HG02763 (cell line): ENCODE measurements at regions not wholly inside any gene's neighbourhood (a gene's known extent, or its start where the extent isn't known, plus 50 kb on each side); places are given as distances from the start of the nearest gene placed in this dataset.

Experiments used
- ATAC-seq: cut with Tn5 transposase; IDR thresholded peaks from one replicate; pipeline ENCODE4 v1.9.1; 2021; ENCODE audit warnings: mild to moderate bottlenecking, moderate library complexity; ENCODE audit not compliant: unreplicated experiment

DNA sequence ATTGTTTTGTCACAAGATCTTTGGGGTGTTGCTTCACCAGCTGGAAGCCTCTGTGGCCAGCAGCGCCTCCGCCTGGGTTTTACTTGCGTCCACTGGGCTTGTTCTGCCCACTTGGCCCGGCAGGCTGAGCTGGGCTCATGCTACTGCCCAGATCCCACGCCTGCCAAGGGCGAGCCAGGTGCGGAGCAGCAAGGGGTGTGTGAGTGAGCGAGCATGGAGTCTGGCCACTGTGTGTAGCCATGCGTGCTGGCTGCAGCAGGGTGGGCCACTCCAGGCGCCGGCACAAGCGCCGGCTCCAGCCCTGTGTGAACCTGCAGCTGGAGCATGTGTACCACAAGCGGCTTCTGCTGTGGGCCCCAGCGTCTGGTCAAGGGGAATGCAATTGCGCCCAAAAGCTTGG, 416.5 kb upstream of the RGMA start:
- ATAC-seq: no peak

DNA sequence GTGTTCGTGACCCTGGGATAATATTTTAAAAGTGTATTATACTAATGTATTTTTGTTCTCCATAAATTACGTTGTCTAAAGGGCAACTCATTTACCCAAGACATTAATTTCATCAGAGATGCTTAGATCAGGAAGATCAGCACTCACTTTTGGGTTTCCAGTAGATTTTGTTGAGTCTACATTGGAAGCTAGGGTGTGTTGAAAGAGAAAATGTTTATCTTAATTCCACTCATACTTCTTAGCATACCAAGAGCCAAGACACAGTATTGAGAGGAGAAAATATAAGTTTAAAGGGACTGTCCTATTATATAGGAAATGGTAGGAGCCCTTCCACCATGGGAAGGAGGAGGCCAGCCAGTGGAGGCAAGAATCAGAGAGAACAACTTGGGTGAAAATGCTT, 412.9 kb upstream of the RGMA start:
- ATAC-seq: no peak

DNA sequence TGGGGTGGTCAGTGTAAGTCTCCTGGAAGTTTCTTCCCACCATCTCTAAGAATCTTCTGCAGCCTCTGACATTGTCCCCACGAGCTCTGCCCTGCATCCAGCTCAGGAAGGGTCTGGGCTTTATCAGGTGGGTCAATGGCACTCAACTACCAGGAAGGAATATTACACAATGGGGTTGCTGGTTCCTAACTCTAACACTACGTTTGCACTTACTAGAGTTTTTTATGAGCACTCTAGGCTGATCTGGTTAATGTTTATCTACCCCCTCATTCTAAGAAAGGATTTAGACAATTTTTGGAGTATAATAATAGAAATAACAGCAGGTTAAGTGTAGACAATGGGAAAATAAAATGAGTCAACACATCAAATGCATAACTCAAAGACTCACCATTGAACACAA, 411.1 kb upstream of the RGMA start:
- ATAC-seq: no peak

DNA sequence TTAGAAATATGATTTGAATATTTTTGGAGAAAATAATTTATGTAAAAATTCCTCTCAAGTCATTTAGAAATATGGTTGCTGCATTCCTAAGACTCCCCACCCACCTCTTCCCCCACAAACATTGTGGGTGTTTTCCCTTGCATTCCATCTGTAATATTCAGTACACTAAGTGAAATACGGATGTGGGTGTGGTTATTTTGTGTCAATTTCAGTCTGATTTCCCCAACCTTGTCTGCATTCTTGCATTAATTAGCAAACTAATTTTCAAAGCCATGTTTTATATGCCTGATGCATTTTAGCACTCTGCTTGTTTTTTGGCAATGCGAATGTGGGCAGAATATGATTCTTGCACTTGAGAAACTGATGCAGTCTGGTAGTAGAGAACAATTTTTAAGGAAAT, 408.3 kb upstream of the RGMA start:
- no peak for ATAC-seq

DNA sequence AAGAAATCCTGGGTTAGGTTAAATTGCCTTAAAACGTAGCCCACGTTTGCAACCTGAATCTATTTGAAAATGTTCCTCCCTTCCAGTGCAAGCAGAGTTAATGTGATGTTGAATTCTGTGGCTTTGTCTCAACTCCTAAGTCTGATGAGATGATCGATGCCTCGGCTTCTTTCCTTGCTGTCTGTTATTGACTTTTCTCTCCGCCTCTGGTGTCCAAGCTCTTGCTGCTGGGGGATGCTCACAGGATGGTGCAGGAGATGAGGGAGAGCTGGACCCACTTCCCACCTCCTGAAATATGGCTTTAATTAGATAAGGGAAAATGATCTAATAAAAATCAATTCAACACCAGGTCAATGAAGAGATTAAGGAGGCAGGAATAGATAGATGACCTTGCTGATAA, 407.9 kb upstream of the RGMA start:
- no peak for ATAC-seq

DNA sequence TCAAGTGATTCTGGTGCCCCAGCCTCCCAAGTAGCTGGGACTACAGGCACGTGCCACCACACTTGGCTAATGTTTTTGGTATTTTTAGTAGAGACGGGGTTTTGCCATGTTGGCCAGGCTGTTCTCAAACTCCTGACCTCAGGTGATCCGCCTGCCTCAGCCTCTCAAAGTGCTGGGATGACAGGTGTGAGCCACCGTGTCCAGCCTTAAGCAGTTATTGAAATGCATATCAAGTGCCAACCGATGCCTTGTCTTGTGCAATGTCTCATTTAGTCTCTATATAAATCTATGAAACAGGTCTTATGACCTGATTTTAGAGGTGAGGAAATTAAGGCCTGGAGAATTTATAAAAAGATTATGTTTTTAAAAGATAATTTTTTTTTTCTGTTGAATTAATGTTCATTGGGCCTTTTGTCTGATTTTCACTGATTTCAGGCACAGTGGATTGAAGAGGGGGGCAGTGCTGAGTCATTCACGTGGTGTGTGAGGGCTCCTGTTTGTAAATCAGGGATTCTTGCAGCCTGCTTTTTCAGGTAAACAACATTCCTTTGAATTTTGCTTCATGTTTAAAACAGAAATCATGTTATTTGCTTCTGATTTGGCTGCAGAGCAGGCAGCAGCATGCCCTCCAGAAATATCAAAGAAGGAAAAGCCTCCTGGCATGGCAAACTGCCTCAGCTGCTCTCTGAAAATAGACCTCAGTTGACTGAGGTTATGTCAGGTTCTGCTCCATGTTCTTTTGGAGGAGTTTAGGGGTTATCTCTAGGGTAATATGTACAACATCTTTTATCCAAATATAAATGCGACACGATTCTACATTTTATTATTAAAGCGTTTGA, 407.0 kb upstream of the RGMA start:
- no peak for ATAC-seq

DNA sequence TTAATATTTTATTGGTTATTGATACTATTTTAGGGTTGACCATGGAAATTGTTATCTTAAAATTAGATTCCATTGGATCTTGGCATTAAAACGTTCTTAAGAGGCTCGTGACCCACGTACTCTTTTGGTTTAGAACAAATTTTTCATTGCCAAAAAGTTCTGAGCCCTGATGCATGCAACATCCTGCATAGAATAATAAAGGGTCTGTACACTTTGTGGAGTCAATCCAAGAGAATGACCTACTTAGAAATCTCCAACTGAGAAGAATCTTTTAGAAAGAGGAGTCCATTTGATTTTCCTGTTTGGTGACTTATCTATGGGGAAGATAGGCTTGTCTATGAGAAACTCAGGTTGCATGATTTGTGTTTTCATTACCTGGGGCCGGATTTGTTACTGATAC, 404.2 kb upstream of the RGMA start:
- ATAC-seq: no peak

DNA sequence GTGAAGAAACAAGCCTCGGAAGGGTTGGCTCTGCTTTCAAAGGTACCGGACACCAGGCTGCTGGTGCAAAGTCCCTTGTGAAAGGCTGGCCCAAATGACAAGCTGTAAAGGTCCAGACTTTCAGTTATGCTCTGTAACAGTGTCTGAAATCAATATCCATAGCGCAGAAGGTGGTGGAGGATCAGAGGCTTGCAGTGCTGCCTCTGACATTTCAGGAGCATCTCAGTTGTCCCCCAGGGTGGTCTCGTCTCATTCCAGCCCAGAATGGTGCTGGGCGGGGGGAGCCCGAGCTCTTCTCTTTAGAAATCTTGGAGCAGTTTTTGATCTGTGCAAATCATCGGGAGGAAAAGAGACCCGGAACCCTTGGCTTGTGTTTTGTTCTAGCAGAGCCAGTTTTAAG, 402.3 kb upstream of the RGMA start:
- ATAC-seq: no peak

DNA sequence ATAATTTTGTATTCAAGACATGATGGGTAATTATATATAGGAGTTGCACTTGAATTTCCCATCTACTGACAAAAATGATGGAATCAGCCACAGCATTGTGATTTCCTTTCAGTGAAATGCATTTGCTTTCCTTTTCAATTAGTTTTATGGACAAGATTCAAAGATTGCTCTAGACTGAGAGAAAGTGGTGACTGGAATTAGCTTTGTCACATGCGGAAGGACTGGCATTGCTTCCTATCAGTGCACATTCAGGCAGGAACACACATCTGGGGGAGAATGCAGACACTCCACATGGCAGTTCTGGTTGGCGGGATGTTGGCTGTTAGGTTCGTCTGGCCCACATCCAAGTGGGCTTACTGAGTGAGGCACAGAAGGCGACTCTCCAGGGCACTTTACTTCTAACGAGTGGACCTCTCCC, 399.3 kb upstream of the RGMA start:
- no peak for ATAC-seq

DNA sequence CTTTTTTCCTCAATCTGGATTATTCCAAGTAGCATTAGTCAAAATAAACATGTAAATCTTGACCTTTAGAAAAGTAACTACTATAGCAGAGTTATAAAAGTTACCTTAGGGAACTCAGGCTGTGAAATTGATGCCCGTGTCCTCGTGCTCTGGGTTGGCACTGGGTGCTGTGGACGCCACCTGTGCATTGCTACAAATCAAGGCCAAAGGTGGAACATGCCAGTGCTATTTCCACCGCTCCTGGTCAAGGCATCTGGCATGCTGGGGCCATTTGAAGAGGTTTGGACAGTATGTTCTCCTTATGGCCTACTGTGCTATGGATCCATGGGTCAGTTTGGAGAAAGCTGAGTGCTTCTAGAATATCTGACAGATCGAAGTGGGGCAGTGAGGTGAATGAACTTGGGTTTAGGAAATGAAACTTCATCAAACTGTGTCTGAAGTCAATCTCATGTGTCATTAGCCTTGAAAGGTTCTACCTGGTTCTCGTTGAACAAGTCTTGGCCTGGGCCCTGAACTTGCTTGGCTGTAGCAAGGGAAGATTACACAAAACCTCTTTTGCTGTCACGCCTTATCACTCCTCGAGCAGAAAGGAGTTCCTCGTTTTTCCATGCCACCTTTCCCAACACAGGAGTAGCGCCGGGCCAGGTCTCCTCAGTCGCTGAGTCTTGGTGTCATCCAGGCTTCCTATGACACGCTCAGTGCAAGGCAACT, 397.6 kb upstream of the RGMA start:
- no peak for ATAC-seq

DNA sequence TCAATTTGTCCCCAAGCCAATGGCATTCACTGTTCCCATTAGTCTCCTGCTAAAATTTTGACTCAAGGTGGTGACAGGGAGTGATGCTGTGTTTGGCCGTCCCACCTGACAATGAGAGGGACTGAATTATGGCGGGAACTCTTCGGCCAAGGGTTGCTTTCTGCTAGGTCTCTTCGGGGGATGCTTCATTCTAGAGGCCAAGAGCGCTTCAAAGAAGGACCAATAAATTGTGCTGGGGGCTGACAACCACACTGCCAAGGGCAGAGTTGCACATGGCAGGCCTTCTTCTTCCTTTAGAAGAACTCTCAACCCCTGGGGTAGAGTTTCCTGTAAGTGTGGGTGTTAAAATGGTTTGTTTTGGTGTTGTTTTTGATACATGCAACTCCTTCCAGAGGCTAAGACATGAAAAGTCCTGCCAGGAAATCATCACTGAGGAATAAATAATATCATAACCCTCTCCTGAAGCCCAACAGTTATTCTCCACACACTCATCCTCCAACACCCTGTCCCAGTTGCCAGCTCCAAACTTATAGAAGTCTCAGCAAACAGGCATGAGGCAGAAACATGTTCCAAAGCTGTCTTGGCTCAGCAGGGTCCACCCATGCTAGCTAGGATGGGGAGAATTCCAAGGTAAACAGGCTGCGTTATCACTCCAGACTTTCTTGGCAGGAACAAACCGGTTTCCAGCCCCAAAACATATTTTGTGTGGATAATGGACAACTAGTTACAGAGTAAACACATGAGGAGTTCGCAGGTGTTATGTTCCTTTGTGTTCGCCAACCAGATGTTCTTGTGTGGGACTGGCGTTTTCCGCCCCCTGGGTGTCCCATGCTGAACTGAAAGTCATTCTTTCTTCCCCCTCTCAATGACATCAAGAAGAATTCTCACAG, 396.7 kb upstream of the RGMA start:
- ATAC-seq: no peak

DNA sequence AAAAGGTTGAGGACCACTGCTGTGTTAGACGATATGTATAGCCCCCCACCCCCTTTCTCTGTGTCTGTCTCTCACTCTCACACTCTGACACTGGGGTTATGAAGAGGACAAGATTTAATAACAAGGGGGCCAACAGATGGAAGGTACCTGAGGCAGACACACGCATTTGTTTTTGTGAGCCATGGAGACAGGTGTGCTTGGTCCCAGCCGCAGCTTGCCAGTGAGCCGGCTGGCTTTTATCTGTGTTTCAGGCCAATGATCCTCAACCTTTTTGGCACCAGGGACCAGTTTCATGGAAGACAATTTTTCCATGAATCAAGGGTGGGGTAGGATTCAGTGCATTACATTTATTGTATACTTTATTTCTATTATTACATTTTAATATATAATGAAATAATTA, 394.9 kb upstream of the RGMA start:
- ATAC-seq: no peak

DNA sequence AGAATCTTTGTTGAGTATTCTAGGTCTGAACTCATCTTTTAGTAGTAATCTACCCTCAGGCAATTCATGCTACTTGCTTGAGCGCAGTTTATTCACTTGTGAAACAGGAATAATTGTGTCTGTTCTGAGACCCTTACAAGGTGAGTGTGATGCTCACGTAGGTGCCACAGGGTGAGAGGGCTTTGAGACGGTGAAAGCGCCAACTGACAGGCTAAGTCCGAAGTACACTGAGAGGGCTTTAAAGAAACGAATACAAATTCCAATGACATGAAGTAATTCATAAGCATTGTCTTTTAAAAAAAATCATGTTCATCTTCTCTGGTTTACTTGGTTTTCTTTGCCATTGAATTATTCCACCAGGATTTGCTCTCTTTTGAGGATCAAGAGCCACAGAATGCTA, 393.7 kb upstream of the RGMA start:
- ATAC-seq: no peak

DNA sequence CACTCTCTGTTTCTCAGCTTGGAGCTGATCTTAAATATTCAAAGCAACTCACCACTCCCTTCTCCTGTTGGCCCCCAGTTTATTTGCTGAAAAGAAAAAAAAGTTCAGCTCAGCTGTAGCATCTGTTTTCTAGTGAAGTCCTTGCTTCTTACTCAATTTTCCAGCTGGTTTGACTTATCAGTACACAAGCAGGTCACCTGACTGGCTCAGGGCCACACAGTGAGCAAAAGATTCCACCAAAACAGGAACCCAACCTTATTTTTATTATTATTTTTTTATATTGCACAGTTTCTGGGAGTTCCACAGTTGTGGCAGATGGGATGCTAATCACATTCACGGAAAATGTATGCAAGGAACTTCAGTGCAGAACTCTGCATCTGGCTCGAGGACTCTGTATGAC, 390.7 kb upstream of the RGMA start:
- no peak for ATAC-seq

DNA sequence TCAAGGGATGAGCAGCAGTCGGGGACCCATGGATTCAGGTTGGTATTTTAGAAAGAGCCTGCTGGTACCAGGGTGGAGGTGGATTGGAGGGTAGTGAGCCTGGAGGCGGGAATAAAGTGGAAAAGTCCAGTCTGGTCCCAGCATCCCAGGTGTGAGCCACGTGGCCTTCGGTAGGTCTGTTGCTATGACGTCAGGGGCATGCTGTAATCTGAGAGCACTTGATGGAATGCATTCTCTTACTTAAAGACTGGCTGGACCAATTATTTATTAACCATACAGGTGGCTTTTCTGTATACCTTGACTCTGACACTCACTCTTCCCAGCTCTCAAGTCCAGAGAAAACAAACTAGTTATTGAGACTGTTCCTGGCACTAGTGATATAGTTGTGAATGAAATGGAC, 389.9 kb upstream of the RGMA start:
- no peak for ATAC-seq

DNA sequence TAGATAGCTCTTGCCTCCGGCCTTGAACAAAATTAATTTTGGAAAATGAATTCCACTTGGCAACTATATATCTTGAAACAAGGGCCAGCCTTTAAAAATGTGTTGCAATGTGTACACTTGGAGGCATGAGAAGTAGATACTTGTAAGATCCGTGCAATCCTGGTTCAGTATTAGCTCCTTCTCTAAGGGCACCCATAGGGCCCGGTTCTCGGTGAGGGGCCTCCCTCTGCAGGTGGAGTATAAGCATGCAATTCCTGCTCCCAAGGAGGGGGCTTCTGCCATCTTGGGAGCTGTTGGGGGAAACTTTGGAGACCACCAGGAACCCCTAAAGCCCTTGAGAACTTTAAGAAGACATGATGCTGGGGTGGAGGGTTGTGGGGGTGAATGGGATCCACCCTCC, 388.7 kb upstream of the RGMA start:
- ATAC-seq: no peak

DNA sequence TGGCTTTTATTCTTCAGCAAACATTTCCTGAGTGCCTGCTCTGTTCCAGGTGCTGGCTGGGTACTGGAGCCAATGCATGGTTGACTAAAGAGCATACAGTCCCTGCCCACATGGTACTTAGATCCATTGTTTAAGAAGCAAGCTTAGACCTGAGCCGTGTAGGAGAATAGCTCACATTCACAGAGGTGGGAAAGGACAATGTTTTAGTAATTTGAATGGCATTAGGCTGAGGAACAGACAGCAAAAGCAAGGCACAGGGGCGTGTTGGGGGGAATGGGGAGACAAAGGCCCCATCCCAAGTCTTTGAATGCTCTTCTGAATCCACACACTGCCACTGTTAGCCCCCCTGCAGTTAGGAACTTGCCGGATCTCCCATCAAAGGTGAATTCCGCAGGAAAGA, 388.2 kb upstream of the RGMA start:
- ATAC-seq: no peak

DNA sequence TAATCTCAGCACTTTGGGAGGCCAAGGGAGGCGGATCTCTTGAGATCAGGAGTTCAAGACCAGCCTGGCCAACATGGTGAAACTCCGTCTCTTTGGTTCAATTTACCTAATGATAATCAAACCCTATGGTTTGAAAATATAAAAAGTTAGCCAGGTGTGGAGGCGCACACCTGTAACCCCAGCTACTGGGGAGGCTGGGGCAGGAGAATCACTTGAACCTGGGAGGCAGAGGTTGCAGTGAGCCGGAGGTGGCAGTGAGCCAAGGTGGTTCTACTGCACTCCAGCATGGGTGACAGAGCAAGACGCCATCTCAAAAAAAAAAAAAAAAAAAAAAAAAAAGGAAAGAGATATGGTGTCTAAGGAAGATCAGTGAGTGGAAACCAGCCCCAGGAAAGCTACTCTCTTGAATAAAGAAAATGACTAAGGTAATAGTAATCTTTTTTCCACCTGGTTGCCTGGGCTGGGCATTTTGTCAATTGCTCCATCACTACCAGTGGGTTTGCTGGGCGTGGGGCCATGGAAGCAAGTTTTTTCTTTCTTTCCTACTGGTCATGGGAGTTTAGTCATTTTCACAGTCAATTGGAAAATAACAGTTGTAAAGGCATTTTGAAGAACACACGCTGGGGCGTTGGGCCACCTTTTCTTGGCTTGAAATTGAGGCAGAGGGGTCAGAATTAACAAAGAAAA, 387.6 kb upstream of the RGMA start:
- no peak for ATAC-seq

DNA sequence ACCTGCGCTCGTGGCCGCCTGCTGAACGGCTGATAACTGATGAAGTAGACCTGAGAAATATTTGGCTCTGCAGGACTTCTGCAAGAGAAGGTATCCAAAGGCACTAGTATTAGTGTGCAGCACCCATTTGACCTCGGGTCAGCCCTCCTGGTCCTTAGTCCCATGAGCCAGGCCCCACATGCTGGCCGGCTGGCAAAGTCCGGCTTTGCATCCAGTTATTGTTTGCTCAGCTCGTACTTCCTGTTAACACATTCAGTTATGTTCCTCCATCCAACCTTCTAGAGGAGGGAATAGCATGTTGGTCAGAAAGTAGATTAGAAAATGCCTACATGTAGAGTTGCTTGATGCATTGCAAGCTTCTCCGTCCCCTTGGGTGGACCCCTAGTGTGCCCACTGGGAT, 385.7 kb upstream of the RGMA start:
- no peak for ATAC-seq

DNA sequence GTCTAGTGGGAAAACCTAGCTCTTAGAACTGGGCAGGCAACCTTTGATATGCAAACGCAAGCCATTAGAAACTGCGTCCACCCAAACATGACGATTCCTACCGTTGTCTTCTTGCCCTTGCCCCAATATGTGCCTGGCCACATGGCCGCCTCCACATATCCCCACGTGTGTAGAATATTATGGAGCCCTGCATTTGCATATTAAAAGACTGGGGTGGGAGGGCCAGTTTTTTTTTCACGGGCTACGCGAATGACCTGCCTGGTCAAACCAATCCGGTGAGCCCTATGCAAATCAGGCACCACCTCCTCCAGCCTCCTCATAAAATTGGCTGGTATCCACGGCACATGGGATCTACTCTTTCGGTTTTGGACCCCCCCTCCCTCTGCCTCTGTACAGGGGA, 381.0 kb upstream of the RGMA start:
- no peak for ATAC-seq

DNA sequence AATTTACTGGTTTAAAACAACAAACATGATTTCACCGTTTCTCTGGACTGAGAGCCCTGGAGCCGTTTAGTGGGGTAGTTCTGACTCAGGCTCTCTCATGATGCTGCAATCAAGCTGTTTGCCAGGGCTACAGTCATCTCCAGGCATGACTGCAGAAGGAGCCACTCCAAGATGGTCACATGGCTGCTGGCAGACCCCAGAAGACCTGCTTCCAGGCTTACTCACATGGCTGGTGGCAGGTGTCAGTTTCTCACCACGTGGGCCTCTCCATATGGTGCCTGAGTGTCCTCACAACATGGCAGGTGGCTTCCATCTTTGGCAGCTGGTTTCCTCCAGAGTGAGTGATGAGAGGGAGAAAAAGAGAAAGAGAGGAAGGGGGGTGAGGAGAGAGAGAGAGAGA, 378.3 kb upstream of the RGMA start:
- ATAC-seq: no peak
